Mucosa of descending colon (tissue), 3 donors: ENCODE measurements at regions not wholly inside any gene's neighbourhood (a gene's known extent, or its start where the extent isn't known, plus 50 kb on each side); places are given as distances from the start of the nearest gene placed in this dataset.

Source experiments
- ATAC-seq: fragments of 200-7000 bp; cut with Tn5 transposase; one replicate; pipeline ENCODE4 v1.9.1; 2020; ENCODE audit warnings: mild to moderate bottlenecking, moderate library complexity
- DNase-seq, 3 donors: peaks; one replicate each; pipeline ENCODE4 v3.0.0-alpha.2; 2020
- H3K36me3 ChIP-seq: fragments of 200-600 bp; one replicate; pipeline ENCODE4 v1.8.0; 2021; ENCODE audit warnings: low read depth, mild to moderate bottlenecking
- H3K4me1 ChIP-seq: fragments of 200-600 bp; one replicate; pipeline ENCODE4 v1.8.0; 2021; ENCODE audit warnings: low read depth, mild to moderate bottlenecking
- H3K4me3 ChIP-seq: fragments of 200-600 bp; one replicate; pipeline ENCODE4 v1.8.0; 2021; ENCODE audit warnings: mild to moderate bottlenecking
- H3K9me3 ChIP-seq: fragments of 200-600 bp; one replicate; pipeline ENCODE4 v1.8.0; 2021; ENCODE audit warnings: mild to moderate bottlenecking
- intact Hi-C, 2 donors: fragments of 100-400 bp; cut with DNase I in 1 of 2; cut with micrococcal nuclease in 1 of 2; formaldehyde crosslinking; loops; one replicate each; pipeline versions ENCODE4 v1.11.0 to v1.11.1; 2022; cut with DNase I, micrococcal nuclease
- TF ChIP-seq, protein P1 (sequence below): fragments of 200-600 bp; IDR thresholded peaks from one replicate; pipeline ENCODE4 v1.8.0; 2022; ENCODE audit warnings: antibody characterized with exemption, mild to moderate bottlenecking
- donor health status: DM: no; HTN: no; CAD: no; lungs with moderate emphysema.
- donor health status: DM: no; HTN: no; CAD: no.
- donor health status: DM: no; HTN: yes; CAD: no.

DNA sequence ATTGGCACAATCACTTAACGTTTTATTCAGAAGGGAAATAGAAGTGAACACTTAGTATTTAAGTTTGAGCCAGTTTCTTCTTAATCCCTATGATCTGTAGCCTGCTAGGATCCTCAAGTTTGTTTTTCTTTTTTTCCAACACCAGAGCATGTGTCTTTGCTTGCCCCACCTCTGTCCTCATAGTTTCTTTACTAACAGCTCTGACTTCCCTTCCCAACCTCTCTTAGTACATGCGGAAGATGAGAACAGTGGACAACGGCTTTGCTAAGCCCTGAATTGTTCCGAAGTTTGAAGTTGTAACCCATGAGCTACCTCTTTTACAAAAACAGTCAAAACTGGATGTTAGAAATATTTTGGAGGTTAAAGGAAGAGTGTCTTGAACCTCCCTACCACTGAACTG lies 61.7 kb upstream of the TAF11L2 start:
- intact Hi-C loops: loop anchor here in 1 of 2 donors (10.0 kb wide), 1 partner anchor 112 kb away; no protein-coding TSS in a partner anchor
- no peak overlapping the region for H3K4me3 ChIP-seq
- TF ChIP-seq, protein P1, sequence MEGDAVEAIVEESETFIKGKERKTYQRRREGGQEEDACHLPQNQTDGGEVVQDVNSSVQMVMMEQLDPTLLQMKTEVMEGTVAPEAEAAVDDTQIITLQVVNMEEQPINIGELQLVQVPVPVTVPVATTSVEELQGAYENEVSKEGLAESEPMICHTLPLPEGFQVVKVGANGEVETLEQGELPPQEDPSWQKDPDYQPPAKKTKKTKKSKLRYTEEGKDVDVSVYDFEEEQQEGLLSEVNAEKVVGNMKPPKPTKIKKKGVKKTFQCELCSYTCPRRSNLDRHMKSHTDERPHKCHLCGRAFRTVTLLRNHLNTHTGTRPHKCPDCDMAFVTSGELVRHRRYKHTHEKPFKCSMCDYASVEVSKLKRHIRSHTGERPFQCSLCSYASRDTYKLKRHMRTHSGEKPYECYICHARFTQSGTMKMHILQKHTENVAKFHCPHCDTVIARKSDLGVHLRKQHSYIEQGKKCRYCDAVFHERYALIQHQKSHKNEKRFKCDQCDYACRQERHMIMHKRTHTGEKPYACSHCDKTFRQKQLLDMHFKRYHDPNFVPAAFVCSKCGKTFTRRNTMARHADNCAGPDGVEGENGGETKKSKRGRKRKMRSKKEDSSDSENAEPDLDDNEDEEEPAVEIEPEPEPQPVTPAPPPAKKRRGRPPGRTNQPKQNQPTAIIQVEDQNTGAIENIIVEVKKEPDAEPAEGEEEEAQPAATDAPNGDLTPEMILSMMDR: no peak
- no peak for DNase-seq
- H3K36me3 ChIP-seq: no peaks in the 10 kb centered on the region
- ATAC-seq: peak; percentile 79
- H3K4me1 ChIP-seq: peaks cover 7% of the 10 kb centered on the region
- H3K9me3 ChIP-seq: peaks cover 2% of the 10 kb centered on the region

- intact Hi-C loops: loop anchor here in 1 of 2 donors (10.0 kb wide), 1 partner anchor 112 kb away; no protein-coding TSS in a partner anchor
- Histone ChIP-seq H3K36me3 (no peaks in the 10 kb centered on the region), H3K4me1 (peaks cover 7% of the 10 kb centered on the region), H3K9me3 (peaks cover 2% of the 10 kb centered on the region), H3K4me3 (no peak overlapping the region)
- TF ChIP-seq, protein P1: no peak
- no peak for DNase-seq
- peak; percentile 91 for ATAC-seq
Observed at GRCh38 chr5:17436761-17437221, 61.2 kb upstream of the TAF11L2 start.

DNA sequence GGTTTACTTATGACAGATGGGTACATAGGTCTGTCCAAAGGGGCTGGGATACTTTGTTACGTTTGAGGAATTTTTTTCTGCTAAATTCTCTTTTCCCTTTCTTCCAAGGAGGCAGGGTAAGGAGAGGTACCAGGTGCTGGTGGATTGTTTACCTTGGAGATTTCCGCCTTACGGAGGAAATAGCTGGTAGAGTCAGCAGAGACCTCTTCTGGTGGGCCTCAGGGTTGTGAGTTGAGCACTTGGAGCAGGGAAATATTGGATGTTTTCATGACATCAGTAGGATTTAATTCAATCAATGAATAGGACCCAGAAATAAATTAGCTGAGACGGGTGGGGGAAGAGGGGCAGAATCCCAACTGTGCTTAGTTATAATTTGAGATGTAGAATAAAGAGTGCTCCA lies 60.0 kb upstream of the TAF11L2 start:
- ATAC-seq (no peak), DNase-seq (no peak)
- intact Hi-C loops: loop anchor here in 1 of 2 donors (10.0 kb wide), 1 partner anchor 113 kb away; no protein-coding TSS in a partner anchor
- Histone ChIP-seq H3K9me3 (peaks cover 2% of the 10 kb centered on the region), H3K4me3 (no peak overlapping the region), H3K4me1 (peaks cover 7% of the 10 kb centered on the region), H3K36me3 (no peaks in the 10 kb centered on the region)
- TF ChIP-seq, protein P1: no peak

DNA sequence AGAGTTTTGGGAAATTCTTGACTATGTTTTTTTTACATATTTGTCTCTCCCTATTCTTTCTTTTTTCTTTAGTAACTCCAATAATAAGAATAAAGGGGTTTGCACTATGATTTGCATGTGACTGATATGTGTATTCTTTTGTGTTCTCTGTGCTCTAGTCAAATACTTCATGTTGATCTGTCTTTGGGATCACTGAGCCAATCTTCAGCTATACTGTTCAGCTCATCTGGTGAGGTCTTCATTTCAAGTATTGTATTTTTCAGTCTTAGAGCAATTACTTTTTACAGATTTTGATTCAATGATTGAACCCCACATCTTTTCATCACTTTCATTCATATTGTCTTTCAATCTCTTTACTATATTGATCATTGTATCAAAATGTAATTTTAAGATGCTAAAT lies 58.1 kb upstream of the TAF11L2 start:
- peaks cover 2% of the 10 kb centered on the region for H3K9me3 ChIP-seq
- ATAC-seq (no peak), DNase-seq (no peak)
- peaks cover 7% of the 10 kb centered on the region for H3K4me1 ChIP-seq
- intact Hi-C loops: loop anchor here in 1 of 2 donors (10.0 kb wide), 1 partner anchor 115 kb away; no protein-coding TSS in a partner anchor
- TF ChIP-seq, protein P1: no peak
- no peak overlapping the region for H3K4me3 ChIP-seq
- H3K36me3 ChIP-seq: no peaks in the 10 kb centered on the region

- ATAC-seq: no peak
- intact Hi-C loops: no loop called here
- TF ChIP-seq, protein P1: no peak
- no peak for DNase-seq
- H3K36me3 ChIP-seq: no peaks in the 10 kb centered on the region
- peaks cover 13% of the 10 kb centered on the region for H3K4me1 ChIP-seq
- H3K4me3 ChIP-seq: no peak overlapping the region
- H3K9me3 ChIP-seq: peaks cover 2% of the 10 kb centered on the region
Observed at GRCh38 chr5:17440766-17441165, 57.3 kb upstream of the TAF11L2 start.

- no peak for ATAC-seq
- peaks cover 12% of the 10 kb centered on the region for H3K4me1 ChIP-seq
- no peak for DNase-seq
- peaks cover 2% of the 10 kb centered on the region for H3K9me3 ChIP-seq
- TF ChIP-seq, protein P1: no peak
- H3K36me3 ChIP-seq: no peaks in the 10 kb centered on the region
- intact Hi-C loops: no loop called here
- no peak overlapping the region for H3K4me3 ChIP-seq
Observed at GRCh38 chr5:17441351-17441750, 56.7 kb upstream of the TAF11L2 start.
